Endothelial cell of umbilical vein (primary cell): ENCODE measurements at regions not wholly inside any gene's neighbourhood (a gene's known extent, or its start where the extent isn't known, plus 50 kb on each side); places are given as distances from the start of the nearest gene placed in this dataset.

ENCODE experiments used
- EZH2 ChIP-seq: IDR thresholded peaks from 2 replicates; pipeline ENCODE4 v1.6.1; 2012; ENCODE audit warnings: borderline replicate concordance, low read depth, mild to moderate bottlenecking, moderate library complexity, low read length, inconsistent platforms; ENCODE audit not compliant: severe bottlenecking
- FOS ChIP-seq: IDR thresholded peaks from 2 replicates; pipeline ENCODE4 v1.6.1; 2011; ENCODE audit warnings: mild to moderate bottlenecking, low read length, moderate library complexity, borderline replicate concordance; ENCODE audit not compliant: insufficient read depth
- GATA2 ChIP-seq: IDR thresholded peaks from 2 replicates; pipeline ENCODE4 v1.7.0; 2011; ENCODE audit warnings: low read depth, mild to moderate bottlenecking, moderate library complexity, mixed read lengths, low read length; ENCODE audit not compliant: insufficient read length, insufficient read depth
- JUN ChIP-seq: IDR thresholded peaks from 2 replicates; pipeline ENCODE4 v1.6.1; 2011; ENCODE audit warnings: borderline replicate concordance, low read depth; ENCODE audit not compliant: insufficient read length, insufficient read depth
- MAX ChIP-seq: IDR thresholded peaks from 2 replicates; pipeline ENCODE4 v1.6.1; 2011; ENCODE audit not compliant: insufficient read depth, insufficient read length
- POLR2A ChIP-seq: IDR thresholded peaks from 2 replicates; pipeline ENCODE4 v1.6.1; 2012; ENCODE audit warnings: low read depth, mild to moderate bottlenecking, control low read depth, low read length
- POLR2AphosphoS5 ChIP-seq: IDR thresholded peaks from 2 replicates; pipeline ENCODE4 v1.6.1; 2012; ENCODE audit warnings: low read depth, mild to moderate bottlenecking, control low read depth, low read length, moderate library complexity; ENCODE audit not compliant: insufficient read depth
- TF ChIP-seq, protein P1 (sequence below), 2 donors: IDR thresholded peaks; 1 replicate in 1 of 2; 2 replicates in 1 of 2; pipeline ENCODE4 v1.5.1; 2011; ENCODE audit warnings: low read length in 2 of 2, mild to moderate bottlenecking in 2 of 2, moderate library complexity in 2 of 2, control low read depth in 1 of 2, inconsistent platforms in 1 of 2, low read depth in 1 of 2; ENCODE audit not compliant: insufficient read depth in 1 of 2; ENCODE audit errors: extremely low read depth in 1 of 2

DNA sequence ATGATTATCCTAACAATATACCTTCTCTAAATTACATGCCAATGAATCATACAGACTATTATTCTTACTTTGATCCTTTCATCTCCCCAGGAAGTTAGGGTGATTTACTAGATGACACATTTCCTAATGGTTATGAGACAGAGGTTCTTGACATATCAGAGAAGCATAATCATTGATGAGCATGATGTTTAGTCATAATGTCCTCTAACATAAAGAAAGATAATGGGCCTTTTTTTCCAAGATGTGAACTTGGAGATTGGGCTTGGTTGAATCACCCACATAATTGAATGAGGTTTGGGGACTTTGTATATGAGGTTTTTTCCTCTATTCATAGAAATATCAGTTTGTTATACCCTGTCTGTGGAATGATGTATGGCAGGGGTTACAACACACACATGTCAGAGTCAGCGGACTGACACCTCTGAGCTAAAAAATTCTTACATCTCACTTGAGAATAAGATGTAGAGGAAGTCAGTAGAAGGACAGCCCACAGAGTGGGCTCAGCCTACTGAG is 69.7 kb upstream of the DCBLD2 start:
- TF ChIP-seq, protein P1, sequence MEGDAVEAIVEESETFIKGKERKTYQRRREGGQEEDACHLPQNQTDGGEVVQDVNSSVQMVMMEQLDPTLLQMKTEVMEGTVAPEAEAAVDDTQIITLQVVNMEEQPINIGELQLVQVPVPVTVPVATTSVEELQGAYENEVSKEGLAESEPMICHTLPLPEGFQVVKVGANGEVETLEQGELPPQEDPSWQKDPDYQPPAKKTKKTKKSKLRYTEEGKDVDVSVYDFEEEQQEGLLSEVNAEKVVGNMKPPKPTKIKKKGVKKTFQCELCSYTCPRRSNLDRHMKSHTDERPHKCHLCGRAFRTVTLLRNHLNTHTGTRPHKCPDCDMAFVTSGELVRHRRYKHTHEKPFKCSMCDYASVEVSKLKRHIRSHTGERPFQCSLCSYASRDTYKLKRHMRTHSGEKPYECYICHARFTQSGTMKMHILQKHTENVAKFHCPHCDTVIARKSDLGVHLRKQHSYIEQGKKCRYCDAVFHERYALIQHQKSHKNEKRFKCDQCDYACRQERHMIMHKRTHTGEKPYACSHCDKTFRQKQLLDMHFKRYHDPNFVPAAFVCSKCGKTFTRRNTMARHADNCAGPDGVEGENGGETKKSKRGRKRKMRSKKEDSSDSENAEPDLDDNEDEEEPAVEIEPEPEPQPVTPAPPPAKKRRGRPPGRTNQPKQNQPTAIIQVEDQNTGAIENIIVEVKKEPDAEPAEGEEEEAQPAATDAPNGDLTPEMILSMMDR (IDR thresholded peaks at IDR 0.05; ENCODE audit: extremely low read depth in 1 of 2, insufficient read depth in 1 of 2, low read depth in 1 of 2, low read length in 2 of 2) = no peak
- TF ChIP-seq FOS (peak; percentile 100), POLR2AphosphoS5 (peak; percentile 54), EZH2 (no peak), POLR2A (no peak), MAX (no peak), JUN (peak; percentile 100), GATA2 (peak; percentile 82)
